Activated T-cell treated with anti-CD3 and anti-CD28 coated beads for 4 hours (primary cell): ENCODE measurements at regions not wholly inside any gene's neighbourhood (a gene's known extent, or its start where the extent isn't known, plus 50 kb on each side); places are given as distances from the start of the nearest gene placed in this dataset.

Source experiments
- DNase-seq: peaks from one replicate; pipeline ENCODE4 v3.0.0-alpha.2; 2020

DNA sequence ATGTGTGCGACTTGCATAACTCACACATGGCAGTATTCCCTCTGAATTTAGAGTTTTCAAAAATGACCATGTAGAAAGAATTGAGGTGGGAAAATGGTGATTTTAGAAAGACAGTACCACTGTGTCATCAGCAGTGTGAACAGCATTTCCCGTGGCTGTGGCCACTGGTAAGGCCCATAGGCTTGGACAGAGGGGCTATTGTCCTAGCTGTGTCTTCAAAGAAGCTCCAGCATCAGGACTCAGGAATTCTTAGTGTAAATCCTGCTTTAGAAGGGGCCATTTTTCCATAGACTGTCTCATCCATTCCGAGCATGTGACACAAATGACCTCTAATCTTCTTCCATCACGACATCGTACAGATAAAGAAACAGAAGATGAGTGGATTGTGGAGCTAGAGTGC lies 119.3 kb upstream of the BACE2 start:
- no peak for DNase-seq

DNA sequence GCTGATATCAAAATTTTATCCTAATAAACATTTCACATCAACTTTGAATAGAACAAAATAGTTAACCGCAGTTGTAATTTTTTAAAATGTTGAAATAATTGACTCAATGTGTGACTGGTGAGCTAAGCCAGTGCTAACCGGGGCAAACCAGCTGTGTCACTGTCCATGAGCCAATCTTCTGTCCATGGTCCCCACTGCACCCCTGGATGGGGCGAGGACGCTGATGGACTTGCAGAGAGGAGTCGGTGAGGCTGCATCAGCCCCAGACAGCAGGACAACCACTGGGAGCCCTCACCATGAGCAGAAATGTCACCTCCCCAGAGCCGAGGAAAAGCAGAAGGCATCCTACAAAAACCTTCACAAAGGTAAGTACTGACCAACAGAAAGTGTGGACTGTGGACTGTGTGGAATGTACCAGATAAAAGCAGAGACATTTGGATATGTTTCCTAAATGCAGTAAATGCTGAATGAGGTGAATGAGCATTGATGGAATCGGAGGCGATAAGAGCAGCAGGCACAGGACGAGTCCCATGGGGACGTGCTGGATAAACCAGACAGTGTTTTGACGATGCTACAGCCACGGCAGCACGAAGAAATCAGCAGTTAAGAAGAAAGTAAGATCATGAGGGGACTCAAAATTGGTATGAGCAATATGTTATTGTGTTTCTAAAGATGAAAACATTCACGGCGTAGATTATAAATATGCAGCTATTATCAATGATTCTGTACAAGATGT lies 115.0 kb upstream of the BACE2 start:
- no peak for DNase-seq

DNA sequence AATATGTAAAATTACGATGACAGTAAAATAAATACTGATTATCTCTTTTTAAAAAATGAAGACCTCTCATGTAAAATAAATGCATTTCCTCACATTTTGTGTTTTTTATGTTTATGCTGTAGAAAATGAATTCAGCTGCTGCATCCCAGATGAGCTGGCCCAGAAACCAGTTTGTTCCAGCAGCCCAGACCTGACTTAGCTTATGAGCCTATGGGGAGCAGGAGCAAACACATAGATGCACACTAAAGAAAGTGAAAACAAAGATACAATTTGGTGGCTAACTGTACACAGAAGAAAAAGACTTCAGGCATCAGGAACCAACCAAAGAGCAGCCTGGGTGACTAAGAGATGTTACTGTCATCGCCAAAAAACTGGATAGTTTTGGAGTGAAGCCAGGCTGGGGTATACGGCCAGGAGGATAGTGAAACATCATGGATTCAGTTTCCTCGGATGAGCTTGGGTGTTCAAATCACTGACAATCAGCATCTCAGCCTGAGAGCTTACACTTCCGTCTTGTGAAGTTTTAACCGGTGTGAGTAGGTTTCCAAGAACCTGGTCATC lies 113.9 kb upstream of the BACE2 start:
- no peak for DNase-seq

DNA sequence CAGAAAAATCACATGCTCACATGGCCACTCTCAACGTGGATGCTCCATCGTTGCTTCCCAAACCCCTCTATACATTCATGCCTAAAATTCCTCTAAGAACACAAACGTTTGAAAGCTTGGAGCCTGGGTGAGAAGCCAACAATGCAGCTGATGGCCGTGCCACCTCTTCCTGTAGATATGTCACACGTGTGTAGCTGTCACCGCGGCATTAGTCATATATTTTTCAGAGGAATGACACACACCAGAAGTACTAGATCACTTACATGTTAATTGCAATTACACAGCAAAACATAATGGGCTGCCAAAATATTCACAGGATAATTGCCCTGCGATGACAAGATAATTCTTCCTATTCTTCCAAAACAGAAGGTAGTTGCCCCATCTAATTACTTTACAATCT lies 112.7 kb upstream of the BACE2 start:
- no peak for DNase-seq

DNA sequence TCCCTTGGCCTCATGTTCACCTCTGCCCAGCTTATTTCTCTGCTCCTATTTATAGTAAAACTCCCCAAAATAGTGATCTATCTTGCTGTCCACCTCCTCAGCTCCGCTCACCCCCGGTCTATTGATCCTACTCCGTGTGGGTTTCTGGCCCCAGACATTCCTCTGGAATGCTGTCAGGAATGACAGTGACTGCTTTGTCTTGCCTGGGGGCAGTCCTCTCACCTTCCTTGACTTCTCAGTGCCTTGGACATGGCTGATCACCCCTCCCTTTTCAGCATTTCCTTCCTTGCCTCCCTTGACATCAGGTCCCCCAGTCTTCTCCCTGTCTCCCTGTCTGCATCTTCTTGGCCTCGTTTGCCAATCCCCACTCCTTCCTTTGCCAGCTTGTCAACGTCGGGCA lies 108.1 kb upstream of the BACE2 start:
- DNase-seq, result no peak

DNA sequence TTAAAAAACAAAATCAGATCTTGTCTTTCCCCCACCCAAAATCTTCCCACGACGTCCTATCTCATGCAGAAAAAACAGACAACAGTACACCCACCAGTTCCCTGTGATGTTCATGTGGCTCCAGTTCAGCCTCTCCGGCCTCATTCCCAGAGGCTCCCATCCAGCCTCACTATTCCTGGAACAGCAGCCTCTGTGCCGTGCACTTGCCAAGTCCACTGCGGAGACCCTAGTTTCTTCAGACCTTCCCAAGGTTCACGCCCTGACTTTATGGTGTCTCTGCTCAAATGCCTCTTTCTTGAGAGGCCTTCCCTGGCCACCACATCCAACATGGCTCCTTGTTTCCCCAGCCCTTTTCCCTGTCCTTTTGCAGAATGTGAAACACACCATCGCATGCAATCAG lies 106.3 kb upstream of the BACE2 start:
- no peak for DNase-seq

DNA sequence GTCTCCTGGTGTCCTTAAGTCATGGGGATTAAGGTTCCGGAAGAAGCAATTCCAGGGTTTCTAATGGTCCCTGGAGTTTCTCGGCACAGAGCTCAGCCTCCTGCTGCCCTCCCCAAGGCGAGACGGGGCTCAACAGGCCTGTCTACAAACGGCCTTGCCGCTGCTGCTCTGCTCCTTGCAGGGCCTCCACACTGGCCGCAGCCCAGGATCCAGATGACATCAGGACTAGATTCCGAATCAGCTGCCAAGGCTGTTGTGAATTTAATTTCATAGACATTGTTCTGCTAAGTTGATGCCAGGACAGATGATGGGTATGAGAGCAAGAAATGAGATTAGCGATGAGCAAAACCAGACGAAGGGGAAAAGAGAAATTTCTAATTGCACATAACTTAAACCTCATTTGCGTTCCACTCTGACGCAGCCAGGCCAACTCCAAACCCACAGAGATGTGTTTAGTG lies 103.6 kb upstream of the BACE2 start:
- DNase-seq, result no peak

DNA sequence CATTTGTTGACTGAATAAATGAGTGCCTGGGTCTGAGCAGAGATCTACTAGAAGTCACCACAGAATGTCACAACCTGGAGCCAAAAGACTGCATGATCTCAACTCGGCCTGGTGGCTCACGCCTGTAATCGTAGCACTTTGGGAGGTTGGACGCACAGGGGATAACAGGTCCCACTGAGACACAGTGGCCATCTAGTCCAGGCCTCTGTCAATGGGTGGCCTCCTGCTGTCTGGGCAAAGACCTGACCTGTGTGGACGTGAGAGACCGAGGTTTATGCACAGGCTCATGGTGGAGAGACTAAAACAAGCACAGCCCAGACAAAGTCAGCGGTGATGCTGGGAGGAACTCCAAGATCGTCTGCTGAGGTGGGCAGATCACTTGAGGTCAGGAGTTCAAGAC lies 103.0 kb upstream of the BACE2 start:
- no peak for DNase-seq

DNA sequence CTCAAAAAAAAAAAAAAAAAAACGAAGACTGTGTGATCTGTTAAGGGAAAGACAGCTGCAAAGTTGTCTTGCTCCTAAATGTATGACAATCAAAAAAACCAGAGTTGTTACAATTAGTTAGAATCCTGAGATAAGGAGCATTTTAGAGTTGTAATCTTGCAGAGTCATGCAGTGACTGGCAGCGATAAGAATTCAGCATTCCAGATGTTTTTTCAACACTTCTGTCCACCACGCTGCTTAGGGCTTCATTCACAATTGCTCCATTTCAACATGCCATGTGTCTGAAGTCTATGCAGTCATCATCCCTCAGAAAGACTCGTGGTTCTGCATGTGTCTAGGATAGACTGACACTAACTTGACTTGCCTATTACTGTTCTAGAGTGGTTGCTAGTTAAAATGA lies 102.4 kb upstream of the BACE2 start:
- no peak for DNase-seq

DNA sequence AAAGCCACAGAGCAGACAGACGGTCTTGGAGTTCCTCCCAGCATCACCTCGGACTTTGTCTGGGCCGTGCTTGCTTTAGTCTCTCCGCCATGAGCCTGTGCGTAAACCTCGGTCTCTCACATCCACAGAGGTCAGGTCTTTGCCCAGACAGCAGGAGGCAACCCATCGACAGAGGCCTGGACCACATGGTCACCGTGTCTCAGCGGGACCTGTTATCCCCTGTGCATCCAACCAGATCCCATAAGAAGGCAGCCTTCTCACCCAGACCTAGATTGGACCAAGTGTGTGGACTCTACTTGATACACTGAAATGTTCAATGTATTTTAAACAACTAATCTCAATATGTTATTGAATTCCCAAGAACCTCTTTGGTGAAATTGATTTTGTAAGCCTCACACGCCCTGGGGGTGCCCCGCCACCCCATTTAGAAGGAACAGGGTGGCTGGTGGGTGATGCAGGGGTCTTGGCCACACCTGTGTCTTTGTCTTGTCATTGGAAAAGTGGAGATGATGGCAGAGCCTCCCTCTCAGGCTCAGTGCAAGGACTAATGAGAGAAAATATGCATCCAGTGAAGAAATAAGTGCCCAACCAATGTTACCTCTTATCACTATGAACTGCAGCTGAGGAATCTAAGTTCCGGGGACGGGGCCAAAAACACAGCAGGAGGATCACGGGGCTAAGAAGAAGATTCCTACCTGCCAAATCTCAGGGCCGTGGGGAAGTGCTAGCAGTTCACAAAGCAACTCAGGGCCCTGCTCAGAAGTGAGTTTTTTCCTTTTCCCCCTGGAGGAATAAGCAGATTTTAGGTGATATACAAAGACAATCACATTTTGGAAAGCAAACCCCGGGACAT lies 101.6 kb upstream of the BACE2 start:
- DNase-seq, result no peak

DNA sequence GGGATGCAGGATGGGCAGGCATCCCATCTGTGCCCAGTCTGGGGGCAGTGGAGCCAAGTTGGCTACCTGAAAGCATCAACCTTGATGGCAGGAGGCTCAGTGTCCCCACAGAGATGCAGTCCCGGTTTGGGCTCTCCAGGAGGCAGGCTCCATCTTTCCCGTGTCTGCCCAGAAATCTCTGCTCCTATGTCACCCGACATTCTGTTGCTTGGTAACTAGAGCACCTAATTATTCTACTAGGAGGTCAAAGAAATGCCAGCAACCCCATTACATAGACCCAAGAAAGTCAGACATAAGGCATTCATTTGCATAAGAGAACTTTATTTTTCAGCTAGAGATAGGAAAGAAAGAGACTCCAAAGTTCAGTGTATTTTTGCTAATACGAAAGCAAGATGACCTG lies 100.3 kb upstream of the BACE2 start:
- DNase-seq, result no peak

DNA sequence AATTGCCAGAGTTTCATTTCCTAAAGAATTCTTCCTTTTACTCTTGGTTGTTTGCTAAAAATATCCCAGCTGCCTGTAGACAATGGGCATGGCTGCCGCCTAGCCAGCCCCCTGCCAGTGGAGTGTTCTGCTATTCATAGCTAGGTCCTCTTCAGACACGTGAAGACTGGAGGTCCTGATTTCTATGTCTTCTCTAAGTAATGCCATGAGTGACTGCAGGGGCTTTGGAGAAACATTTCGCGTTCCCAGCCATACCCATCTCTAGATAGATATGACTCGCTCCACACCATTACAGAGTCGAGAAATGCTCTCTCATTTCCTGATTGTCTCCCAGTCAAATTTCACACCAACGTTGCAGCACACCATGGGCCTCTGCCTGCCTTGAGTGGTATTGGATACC lies 99.5 kb upstream of the BACE2 start:
- no peak for DNase-seq

DNA sequence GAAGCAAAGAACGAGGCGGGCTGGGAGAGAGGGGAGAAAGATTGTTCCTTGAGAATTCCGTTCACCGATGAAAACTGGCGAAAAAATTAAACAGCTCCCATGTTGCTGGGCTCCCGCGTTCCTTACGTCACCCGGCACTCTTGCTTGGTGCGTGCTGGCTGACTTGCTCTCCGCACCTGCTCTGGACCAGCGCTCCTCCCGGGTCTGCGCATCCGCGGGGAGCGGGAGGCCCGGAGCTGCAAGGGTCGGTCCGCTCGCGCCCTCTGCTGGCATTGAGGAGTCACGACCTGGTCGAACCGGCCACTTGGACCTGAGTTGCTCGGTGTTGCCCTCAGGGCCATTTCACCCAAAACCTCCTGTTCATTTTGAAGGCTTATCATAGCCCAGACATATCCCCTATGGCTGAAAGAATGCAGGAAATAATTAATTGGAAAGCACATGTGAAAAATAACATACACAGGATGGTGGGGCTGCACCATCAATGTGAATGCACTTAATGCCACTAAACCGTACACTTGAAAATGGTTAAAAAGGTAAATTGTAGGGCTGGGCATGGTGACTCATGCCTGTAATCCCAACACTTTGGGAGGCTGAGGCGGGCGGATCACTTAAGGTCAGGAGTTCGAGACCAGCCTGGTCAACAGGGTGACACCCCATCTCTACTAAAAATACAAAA lies 98.9 kb upstream of the BACE2 start:
- peak; percentile 24 for DNase-seq

DNA sequence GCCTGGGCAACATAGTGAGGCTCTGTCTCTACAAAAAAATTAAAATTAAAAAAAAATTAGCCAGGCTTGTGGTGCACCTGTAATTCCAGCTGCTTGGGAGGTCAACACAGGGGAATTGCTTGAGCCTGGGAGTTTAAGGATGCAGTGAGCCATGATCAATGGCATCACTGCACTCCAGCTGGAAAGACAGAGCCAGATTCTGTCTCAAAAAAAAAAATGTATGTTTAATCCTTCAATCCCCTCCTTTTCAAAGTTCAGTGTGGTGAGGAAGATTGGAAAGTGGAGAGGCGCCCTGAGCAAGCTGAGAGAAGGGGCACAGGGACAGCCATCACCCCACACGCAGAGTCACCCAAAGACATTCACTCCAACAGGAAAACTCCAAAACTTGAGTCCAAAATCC lies 97.7 kb upstream of the BACE2 start:
- DNase-seq, result no peak

DNA sequence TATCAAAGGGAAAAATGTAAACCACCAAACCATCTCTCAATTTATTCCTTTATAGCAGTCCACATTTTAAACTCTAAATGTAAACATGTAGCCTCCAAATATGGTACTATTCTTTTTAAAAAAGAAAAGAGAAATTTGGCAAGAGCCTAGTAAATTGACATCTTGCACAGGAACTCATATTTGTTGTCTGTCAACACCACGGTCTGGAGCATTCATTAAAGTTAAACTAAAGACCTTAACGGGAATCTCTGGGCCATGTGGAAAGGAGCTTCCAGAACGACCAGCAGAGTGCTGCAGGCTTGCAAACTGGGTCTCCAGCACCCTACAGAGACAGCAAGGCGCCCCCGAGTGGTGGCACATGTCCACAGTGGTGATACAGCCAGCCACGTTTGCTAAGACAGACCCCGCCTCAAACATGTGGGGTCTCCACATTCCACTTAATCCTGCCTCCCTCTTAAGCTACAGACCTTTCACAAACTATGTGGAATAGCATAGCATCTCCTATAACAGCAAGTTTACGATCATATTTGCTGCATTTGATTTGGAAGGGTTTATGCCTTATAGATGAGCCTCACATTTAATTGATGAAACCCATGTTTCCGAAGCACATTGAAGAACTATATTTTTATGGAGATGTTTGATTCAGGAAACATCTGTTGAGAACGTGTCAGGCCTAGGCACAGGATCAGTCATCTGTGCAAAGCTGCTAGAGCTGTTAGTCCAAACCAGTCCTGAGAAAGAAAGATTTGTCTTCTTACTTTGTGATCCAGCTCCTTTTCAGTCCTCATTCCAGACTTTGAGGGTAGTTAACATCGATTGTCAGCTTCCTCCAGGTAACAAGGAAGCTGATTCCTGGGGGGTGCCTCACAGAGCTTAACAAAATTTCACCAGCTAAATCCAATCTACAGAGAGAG lies 96.4 kb upstream of the BACE2 start:
- no peak for DNase-seq

DNA sequence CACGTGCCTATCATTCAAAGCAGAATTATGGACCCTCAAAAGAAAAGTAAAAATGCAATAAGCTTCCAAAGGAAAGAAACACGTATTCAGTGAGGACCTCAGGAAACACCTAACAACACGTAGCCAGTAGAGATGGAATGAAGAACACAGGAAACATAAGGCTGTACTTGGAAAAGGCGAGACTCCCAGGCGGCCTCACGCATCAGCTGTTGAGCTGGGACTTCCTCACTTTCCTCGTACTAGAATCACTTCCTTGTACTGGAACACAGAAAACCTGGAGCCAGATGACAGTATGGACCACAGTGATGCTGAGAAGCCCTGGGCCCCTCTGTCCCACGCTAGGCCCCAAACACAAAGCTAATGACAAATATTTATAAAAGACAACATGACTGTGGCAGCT lies 94.4 kb upstream of the BACE2 start:
- DNase-seq, result no peak

DNA sequence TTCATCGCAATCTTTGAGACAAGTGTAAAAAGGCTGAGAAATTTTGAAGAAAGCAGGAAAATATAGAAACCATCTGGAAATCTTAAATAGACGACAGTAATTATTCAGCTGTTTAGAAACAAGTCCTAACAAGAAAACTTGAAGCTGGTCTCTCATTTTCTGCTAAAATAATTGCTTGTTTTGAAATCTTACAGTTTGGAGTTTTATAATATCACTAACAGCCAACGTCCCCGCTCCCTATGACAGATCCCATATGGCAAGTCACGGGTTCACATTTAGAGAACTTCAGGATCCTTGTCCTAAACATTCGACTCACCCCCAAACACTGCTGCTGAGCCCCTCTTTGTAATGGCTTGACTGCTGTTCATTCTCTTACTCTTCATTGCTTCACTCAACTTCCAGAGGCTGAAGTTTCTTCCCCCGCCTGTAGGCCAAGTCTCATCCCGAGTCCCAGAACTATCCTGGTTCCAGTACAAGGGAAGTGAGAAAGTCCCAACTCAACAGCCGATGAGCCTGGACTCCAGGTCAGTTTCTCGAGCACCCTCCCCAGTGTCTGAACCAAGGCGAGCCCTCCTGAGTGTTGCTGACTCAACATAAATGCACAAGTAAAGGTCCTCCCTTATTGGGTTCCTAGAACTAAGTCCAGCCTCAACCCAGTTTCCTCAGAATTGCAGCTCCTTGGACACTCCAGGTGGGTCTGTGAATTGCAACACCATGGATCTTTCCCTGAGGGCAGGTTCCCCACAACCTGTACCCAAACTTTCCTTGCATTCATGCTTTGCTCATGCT lies 93.4 kb upstream of the BACE2 start:
- no peak for DNase-seq

DNA sequence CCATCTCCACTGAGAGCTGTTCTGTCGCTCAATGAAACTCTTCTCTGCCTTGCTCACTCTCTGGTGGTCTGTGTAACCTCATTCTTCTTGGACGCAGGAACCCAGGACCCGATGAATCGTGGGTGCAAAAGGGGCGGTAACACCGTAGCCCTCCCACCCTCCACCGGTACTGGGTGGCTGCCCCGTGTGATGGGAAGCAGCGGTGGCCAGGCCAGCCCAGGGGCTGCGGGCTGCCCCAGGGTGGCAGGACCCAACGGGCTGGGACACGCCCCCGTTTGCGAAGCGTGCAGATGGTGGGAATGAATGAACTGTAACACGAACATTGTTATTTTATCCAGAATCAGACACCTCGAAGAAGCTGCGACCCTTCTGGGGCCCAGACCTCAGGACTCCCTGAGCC lies 92.3 kb upstream of the BACE2 start:
- no peak for DNase-seq

DNA sequence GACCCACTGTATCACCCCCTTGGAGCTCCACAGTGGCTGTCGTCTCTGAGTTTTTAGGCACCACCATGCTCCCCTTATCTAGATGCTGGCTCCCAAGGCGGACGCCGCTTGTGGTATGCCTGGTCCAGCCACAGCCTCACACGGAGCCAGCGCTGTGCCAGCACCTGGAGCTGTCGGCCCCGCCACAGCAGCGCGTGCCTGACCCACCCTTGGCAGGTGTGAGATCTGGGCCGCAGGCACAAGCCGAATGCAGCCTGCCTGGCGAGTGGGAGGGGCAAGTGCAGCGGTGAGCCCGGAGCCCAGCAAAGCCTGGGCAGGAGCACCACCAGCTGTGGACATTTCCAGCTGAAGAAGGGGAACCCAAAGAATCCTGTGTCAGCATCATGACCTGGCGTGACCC lies 91.9 kb upstream of the BACE2 start:
- no peak for DNase-seq

DNA sequence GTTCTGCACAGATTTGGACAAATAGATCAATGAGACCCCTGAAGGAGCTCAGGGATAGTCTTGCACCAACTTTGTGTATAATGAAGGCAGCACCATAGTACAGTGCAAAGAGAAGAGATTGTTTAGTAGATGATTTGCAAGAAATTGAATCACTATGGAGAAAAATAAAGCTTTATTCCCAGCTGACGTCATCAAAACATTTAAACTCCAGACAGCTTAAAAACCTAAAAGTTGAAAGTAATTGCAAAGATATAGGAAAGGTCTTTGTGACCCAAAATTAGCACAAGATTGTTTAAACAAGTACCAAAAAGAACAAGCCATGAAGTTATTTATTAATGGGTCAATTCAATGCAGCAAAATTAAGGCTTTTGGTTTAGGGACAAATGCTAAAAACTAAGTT lies 88.8 kb upstream of the BACE2 start:
- DNase-seq, result no peak

DNA sequence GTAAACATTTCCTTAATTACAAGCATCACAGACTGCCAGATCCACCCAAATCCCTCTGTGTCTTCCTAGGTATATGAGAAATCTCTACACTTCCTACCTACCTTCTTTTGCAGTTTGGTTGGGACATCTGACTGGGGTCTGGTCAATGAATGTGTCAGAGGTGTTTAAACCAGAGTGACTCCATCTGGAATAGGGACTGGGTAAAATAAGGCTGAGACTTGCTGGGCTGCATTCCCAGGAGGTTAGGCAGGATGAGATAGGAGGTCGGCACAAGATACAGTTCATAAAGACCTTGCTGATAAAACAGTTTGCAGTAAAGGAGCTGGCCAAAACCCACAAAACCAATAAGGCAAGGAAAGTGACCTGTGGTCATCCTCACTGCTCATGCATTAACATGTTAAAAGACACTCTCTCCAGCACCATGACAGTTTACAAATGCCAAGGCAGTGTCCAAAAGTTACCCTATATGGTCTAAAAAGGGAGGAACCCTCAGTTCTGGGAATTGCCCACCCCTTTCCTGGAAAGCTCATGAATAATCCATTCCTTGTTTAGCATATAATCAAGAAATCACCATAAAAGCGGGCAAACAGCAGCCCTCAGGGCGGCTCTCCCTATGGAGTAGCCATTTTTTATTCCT lies 87.4 kb upstream of the BACE2 start:
- no peak for DNase-seq
